HG03378 (cell line): ENCODE measurements at regions not wholly inside any gene's neighbourhood (a gene's known extent, or its start where the extent isn't known, plus 50 kb on each side); places are given as distances from the start of the nearest gene placed in this dataset.
"Not testable (repeated sequence)": the region's sequence is repeated elsewhere in the genome, so short reads cannot be mapped to it uniquely, and the experiment has no call there.

Experiments
- ATAC-seq: cut with Tn5 transposase; IDR thresholded peaks from one replicate; pipeline ENCODE4 v1.9.1; 2021; ENCODE audit warnings: mild to moderate bottlenecking, moderate library complexity; ENCODE audit not compliant: unreplicated experiment

DNA sequence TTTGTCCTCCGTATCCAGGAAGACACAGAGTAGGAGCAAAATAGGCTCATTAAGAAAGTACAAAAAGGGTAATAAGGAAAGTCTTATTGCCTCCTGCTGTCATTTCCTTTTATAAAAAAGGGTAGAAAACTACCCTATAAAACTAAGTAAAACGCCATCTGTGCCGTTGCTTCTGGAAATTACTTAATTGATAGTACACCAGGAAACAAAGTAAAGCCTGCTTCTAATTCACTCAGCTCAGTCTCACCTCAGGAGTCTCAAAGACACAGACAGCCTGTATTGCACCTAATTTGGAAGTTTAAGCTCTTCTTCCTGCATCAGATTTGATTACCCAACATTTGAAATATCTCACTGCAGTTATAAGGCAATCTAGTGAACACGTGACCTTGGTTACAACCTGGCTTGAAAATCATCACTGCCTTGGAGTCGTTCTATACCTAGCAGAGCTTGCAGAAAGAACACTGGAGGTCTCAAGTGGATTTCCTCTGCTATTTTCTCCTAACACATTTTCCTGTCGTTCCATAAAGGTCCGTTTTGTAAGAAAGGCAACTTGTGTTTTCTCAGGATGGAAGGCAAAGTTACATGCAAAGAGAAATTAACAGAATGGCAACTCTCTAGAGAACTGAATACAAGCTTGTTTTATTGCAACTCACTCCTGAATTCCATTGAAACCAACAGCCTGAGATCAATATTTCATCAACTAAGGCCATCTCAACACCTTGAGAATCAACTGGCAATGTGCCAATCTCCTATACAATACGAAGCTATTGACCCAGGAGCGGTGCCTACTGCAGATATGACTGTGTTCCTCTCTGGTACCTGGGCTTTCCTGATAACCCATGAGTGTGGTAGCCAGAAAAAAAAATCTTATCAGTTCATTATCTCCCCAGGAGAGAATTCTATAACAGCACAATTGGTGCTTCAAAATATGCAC lies 203.3 kb upstream of the LMCD1 start:
- no peak for ATAC-seq

DNA sequence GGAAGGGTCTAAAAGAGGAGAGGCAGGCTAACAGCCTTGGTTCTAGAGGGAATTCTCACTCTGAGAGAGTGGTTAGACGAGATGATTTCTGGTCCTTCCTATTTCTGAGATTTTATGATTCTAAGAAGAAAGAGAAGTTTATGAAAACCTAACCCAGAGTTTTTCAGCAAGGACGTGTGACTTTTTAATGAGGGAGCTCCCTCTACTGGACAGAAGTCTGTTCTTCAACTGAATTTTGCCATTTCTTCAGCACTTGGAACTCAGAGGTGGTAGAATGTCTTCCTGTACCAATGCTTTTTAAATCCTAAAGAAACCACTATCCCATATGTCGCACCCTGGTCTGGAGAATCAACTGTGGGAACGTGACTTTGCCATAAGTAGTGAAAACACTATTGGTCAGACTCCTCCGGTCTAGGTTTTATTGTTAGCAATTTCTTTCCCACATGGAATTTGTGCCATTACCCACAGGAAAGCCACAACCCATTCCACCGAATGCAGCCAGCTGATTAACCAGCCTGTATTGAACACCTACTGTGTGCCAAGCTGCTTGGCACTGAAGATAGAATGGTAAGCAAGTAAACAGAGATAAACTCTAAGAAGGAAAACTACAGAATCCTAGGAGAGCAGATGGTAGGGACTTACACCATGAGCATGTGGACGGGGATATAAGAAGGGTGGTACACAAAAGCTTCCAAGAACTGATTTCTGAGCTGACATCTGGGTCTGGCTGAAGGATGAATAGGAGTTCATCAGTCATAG lies 199.5 kb upstream of the LMCD1 start:
- ATAC-seq: no peak

DNA sequence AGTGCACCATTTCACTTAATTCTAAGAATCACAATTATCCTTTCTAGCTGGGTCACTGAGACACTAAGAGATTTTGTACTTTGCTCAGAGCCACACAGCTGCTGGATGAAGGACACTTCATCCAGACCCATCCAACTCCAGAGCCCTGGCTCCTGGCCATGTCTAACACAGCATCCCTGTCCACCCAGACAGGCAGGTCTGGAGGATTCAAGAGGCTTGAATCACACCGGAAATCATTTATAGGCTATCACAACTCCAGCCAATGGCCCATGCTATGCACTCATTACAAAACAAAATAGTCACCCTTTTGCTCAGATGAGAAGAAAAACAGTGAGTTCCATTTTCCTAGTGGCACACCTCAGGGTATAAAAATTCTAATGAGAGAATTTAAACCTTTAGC lies 198.2 kb upstream of the LMCD1 start:
- no peak for ATAC-seq

DNA sequence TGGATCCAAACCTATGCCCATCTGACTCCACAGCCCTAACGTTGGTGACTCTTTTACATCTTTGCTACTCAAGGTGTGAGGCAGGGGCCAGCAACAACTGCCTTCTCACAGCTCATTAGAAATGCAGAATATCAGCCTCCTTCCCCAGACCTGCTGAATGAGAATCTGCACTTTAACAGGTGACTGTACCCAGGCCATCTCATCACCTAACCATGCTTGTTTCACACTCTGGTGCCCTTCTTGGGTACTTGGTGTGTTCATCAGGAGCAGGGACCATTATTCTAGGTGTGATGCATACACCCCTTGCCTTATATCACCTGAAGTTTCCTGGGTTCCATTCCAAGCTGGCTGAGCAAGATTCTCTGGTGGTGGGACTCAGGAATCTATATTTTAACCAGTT lies 196.3 kb upstream of the LMCD1 start:
- no peak for ATAC-seq

DNA sequence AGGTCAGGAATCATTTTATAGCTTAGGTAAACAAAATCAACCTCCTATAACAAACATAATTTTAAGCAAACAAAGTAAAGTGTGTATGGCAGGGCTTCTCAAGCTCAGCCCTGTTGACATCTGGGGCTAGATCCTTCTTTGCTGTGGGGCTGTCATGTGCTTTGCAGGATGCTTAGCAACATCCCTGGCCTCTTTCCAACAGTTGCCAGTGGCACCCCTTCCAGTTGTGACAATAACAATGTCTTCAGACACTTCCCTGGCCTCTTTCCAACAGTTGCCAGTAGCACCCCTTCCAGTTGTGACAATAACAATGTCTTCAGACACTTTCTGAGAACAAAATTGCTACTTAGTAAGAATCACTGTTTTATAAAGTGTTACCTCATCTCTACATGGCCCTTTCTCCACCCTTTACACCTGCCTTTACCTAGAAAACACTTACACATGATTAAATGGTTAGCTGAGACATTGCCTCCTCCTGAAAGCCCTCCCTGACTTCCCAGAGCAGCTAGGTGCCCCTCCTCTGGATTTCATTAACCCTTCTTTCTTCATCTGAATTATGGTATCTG lies 194.0 kb upstream of the LMCD1 start:
- no peak for ATAC-seq

DNA sequence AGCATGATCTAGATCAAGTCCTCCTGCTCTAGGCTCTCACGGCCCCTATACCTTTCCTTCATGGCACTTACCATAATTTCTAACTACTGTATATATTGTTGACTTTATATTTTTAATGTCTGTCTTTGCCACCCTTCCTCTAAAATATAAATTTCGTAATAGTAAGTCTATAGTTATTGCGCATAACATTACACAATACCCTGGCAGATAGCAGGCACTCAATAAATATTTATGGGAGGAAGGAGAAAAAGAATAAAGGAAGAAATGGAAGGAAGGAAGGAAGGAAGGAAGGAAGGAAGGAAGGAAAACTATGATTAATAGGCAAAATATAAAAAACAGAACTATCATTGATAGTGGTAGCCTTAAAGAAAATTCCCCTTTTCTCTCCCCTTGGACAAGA lies 190.3 kb upstream of the LMCD1 start:
- no peak for ATAC-seq

DNA sequence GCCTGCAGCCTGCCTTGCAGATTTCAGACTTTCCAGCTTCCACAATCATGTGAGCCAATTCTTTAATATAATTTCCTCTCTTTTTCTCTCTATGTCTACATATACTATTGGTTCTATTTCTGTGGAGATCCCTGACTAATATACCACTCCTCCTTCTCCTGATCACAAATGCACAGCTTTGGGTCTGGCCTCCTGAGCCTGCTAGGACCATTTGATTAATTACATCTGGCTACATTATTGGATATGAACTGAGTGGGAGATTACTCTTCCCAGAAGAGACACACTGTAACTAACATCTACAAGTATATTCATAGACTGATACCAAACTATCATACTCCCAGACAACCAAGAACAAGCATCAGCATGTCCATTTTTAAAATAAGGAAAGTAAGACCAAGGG lies 188.9 kb upstream of the LMCD1 start:
- no peak for ATAC-seq

DNA sequence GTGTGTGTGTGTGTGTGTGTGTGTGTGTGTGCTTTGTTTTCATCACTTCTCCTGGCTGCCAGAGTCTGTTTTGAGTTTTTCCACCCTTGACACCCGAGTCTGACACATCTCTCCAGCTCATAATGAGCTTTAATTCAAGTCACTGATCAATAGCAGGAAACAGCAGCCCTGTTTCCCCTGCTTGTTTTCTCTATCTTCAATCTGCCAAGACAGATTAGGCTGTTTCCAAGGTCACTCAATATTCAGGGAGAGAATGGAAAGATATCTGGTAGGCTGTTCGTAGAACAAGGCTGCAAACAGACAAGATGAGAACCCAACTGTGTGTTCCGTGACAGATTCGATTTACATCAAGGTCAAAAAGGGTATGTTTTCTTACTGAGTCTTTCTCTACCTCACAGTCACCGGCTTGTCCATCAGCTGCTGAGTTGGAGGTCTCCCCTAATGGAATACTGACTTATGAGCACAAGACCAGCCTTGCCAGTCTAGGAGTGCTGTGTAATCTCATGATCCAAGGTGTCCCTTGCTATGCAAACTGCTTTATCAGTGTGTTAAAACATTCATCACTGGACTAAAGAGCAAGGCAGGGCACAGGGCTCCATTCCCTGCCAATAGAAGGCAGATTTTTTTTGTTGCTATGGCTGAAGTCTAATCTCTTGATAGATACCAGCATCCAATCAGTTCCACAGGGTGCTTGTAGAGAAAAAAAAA lies 187.9 kb upstream of the LMCD1 start:
- no peak for ATAC-seq

DNA sequence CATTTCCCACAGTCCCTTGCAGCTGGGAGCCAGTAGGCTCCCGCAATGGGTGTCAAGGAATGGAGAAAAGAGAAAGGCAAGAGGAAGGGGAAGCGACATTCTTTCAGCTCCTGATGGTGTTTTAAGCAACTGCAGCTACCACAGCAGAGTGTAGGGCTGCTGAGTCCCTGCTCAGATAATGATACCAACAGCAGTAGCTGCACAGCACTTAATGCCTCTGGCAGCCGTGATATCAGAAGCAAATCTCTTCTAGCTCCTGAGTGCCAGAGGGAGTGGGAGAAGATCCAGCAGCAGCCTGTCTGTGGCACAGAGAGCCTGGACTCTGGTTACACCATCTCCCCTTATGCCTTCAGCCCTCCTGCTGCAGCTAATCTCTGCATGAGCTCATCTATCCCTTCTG lies 186.1 kb upstream of the LMCD1 start:
- ATAC-seq: not testable (repeated sequence)

DNA sequence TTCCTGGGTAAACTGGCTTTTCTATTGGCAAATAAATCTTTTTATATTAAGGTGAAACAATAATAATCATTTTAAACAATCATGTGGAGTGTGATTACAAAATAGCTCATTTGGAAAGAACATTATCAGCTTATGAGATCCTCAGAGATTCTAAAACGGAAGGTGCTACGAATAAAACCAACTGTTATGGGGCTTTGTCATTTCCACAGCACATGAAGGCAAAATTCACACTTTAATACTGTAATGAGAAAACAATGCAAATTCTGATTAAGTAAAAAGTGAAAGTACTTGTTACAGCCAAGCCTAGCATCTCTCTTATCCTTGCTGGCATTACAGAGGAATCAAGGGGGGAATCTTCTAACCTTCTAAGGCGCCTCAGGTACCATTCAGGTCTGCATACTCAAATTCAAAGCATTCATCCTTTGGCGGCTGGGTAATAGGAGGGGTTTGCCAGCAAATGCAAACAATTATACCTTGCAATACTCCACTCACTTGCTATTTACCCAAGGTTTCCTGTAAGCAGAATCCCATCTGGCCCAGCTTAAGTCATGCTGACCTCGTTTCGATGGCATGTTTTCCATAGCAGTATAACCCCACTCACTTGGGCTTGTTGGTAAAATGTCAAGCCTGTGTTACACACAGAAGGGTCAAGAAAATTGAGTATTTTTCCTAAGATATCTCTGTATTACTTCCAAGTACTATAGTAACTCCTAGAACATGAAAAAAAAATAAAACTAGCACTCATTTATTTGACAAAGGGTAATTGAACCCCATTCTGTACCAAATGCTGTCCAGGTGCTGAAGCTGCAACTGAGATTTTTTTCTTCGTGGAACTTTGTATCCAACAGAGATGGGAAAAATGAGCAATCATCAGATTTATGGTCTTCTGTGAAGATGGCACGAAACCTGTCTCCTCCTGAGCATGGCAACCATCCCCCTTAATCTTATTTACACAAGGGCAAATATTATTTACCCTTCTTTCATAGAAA lies 183.7 kb upstream of the LMCD1 start:
- ATAC-seq: no peak

DNA sequence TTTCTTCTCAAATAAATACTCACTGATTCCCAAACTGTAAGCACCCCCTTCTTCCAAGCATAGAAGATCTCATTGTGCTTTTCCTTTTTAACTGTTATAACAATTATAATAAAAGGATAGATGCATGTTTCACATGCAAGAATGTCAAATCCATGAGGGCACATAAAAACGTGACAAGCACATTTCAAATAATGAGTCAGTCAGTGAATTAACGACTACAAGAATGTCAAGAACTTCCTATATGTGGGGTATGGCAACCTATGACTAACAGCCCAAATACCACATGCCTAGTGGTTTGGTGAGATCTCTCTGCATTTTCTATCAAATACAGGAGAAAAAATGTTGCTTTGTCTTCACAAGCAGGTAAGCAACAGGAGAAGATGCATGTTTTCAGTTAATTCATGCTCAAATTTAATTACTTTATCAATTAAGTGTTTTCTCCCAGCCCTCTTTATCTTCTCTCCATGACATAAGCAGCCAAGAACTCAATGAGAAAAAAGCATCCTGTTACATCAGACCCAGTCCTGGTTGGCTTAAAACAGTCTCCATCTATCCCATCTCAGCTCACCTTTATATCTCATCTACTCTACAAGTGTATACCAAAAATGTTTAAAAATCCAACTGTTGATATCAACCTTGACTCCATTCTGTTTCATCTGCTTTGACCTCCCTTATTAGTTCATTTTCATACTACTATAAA lies 181.5 kb upstream of the LMCD1 start:
- no peak for ATAC-seq

DNA sequence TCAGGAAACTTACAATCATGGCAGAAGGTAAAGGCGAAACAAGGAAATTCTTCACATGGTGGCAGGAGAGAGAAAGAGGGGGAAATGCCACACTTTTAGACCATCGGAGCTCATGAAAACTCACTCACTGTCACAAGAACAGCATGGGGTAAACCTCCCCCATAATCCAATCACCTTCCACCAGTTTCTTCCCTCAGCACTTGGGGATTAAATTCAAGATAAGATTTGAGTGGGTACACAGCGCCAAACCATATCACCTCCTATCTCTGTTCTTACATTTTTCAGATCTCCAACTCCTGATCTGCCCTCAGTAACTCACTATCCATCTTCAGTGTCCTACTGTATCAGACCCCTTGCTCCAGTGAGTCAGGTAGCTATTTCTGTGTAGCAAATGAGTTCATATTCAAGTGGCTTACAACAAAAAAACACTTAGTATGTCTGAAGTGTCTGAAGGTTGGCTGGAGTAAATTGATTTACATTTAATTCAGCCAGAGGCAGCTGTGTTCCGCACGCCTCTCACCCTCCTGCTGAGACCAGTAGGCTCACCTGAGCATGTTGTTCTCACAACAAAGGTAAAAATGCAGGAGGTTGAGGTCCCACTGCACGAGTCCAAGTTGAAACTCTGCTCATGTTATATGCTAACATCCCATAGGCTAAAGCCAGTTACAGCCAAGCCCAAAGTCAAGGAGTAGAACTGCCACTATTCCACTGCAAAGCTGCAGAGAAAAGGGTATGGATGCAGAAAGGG lies 180.7 kb upstream of the LMCD1 start:
- ATAC-seq: no peak

DNA sequence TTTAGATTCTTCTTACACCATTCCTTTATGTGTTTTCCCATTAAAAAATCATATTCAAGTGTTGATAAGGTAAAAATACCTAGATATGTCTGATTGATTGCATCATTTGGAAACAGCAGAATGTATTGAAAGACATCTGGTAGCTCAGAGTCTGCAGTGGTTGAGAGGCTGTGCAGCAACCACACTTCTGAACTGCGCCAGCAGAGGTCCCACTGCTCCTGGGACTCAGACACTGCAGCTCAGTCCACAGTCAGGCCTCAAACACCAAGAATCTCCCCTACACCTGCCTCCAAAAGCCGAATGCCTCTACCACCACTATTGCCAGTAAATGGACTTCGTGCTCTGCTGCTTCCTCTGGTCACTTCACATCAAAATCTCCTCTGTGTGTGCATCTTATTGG lies 176.9 kb upstream of the LMCD1 start:
- ATAC-seq: peak; percentile 65

DNA sequence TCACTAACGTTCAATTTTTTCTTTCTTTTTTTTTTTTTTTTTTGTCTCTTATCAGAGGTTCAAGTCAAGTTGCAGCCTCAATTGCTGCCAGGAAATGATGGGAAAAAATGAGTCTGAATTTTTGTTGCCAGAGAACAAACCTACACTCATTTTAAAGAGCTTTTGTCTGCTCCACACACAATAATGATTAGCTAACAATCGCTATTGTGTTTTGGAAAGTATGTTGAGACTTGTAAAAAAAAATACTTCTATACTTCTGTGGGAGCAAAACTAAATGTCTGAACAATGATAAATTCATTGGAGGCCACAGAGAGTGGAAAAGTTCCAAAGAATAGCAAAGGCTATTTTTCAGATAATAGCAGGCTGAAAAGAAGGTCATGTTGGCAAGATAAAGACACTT lies 176.3 kb upstream of the LMCD1 start:
- ATAC-seq: no peak

DNA sequence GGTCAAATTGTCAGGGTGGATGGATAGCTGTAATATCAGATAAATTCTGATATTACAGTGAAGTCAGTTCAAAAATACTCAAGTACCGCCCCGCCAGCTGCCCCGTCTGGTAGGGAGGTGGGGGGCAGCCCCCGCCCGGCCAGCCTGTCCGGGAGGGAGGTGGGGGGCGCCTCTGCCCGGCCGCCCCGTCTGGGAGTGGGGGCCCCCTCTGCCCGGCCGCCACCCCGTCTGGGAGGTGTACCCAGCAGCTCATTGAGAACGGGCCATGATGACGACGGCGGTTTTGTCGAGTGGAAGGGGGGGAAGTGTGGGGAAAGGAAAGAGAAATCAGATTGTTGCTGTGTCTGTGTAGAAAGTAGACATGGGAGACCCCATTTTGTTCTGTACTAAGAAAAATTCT lies 175.8 kb upstream of the LMCD1 start:
- not testable (repeated sequence) for ATAC-seq

DNA sequence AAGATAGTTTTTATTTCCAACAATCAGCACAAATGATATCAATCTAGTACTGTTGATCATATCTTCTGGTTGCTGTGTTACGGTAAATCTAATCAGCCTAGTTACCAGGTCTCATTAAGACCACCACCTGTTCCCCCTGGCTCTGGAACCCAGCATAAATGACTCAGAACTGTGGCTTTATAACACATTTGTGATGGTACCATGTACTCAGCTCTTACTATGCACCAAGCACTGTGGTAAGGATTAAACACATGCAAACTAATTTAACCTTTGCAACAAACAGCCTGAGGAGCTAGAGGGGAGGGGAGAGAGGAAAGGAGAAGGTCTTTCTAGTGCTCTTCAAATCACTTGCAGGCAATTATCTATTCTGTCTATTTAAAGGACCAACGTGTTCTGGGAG lies 173.9 kb upstream of the LMCD1 start:
- ATAC-seq: no peak

DNA sequence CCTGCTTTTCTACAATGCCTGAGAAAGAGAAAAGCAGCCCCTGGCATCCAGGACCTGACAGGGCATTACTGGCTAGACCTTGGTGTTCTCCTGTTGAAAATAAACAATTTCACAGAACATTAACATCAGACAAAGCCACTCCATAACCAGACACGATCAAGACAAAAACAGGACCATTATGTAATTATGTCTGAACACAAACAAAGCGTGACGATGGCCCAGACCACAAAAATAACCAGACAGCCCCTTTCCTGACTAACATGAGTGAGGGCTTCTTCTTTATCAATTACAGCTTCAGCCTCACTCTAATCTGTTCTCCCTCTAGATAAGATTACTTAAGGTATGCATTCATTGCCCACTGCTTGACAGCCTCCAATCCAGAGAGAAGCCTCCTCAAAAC lies 172.7 kb upstream of the LMCD1 start:
- no peak for ATAC-seq

DNA sequence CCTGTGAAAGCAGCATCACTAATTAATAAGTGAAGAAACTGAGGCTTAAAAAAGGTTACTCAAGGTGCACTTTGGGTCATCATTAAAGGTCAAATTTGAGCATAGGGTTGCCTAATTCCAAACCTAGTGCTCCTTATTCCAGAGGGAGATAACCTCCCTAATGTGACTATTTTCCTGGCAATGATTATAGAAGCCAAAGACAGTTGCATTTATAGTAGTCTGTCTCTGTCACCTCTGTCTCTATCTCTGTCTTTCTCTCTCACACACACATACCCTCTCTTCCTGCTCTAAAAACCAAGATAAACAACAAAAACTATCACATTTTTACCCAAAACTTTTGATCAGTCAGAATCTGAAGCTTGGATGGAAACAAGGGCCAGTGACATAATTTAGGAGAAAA lies 172.0 kb upstream of the LMCD1 start:
- no peak for ATAC-seq

DNA sequence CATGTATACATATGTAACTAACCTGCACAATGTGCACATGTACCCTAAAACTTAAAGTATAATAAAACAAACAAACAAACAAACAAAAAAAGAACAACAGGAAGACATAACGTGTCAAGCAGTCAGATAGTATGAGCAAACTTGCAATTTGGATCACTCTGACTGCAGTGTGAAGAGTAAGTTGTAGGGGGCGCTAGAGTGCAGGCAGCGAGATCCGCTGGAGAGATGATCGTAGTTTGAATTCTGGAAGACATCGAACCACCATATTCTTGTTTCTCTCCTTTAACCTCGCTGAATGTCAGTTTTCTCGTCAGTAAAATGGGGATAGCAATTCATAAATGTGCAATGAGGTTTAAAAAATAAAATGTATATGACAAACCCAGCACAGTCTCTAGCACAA lies 165.2 kb upstream of the LMCD1 start:
- ATAC-seq: no peak
